IPS-20b (cell line): ENCODE measurements at regions not wholly inside any gene's neighbourhood (a gene's known extent, or its start where the extent isn't known, plus 50 kb on each side); places are given as distances from the start of the nearest gene placed in this dataset.

ENCODE experiments used
- H3K27ac ChIP-seq: one replicate; pipeline ENCODE4 v1.5.1; 2013; ENCODE audit warnings: low read length
- H3K27me3 ChIP-seq: 2 replicates; pipeline ENCODE4 v1.6.1; 2013; ENCODE audit warnings: mild to moderate bottlenecking, low read length, inconsistent platforms; ENCODE audit not compliant: insufficient read depth
- H3K36me3 ChIP-seq: 2 replicates; pipeline ENCODE4 v1.6.1; 2013; ENCODE audit warnings: low read depth, mild to moderate bottlenecking, inconsistent platforms, low read length, moderate library complexity; ENCODE audit not compliant: insufficient read depth
- H3K4me1 ChIP-seq: 2 replicates; pipeline ENCODE4 v1.6.1; 2013; ENCODE audit warnings: mild to moderate bottlenecking, control low read depth, inconsistent platforms, low read length, moderate library complexity; ENCODE audit not compliant: insufficient read depth
- H3K4me3 ChIP-seq: 2 replicates; pipeline ENCODE4 v1.5.1; 2013; ENCODE audit warnings: mild to moderate bottlenecking, low read length, inconsistent platforms
- H3K9ac ChIP-seq: 2 replicates; pipeline ENCODE4 v1.6.1; 2013; ENCODE audit warnings: low read depth, mild to moderate bottlenecking, inconsistent platforms, low read length, moderate library complexity
- H3K9me3 ChIP-seq: 2 replicates; pipeline ENCODE4 v1.6.1; 2013; ENCODE audit warnings: mild to moderate bottlenecking, low read depth, low read length, inconsistent platforms; ENCODE audit not compliant: insufficient read depth

- no peaks in the 10 kb centered on the region for H3K36me3 ChIP-seq
- no peak overlapping the region for H3K9ac ChIP-seq
- no peak overlapping the region for H3K4me3 ChIP-seq
- no peaks in the 10 kb centered on the region for H3K9me3 ChIP-seq
- no peak overlapping the region for H3K27ac ChIP-seq
- H3K4me1 ChIP-seq: peaks cover 10% of the 10 kb centered on the region; the same call in 1 of the 2 replicates
- no peaks in the 10 kb centered on the region for H3K27me3 ChIP-seq
Observed at GRCh38 chr3:64837126-64837738, 149.4 kb upstream of the ADAMTS9 start.

GRCh38 chr3:64836097-64836496 is 148.3 kb upstream of the ADAMTS9 start:
- no peak overlapping the region for H3K9ac ChIP-seq
- no peaks in the 10 kb centered on the region for H3K36me3 ChIP-seq
- H3K27ac ChIP-seq: no peak overlapping the region

GRCh38 chr3:64832098-64832497 is 144.3 kb upstream of the ADAMTS9 start:
- Histone ChIP-seq H3K4me3 (no peak overlapping the region), H3K9me3 (no peaks in the 10 kb centered on the region), H3K27me3 (no peaks in the 10 kb centered on the region), H3K4me1 (peaks cover 5% of the 10 kb centered on the region; the same call in 1 of the 2 replicates), H3K9ac (no peak overlapping the region), H3K27ac (no peak overlapping the region), H3K36me3 (no peaks in the 10 kb centered on the region)

More at GRCh38 chr3:64836097-64836496, 148.3 kb upstream of the ADAMTS9 start:
- Histone ChIP-seq H3K27me3 (no peaks in the 10 kb centered on the region), H3K4me1 (peaks cover 10% of the 10 kb centered on the region; the same call in 1 of the 2 replicates), H3K9me3 (no peaks in the 10 kb centered on the region), H3K4me3 (no peak overlapping the region)

- Histone ChIP-seq H3K36me3 (no peaks in the 10 kb centered on the region), H3K27ac (no peak overlapping the region), H3K9ac (no peak overlapping the region), H3K4me3 (no peak overlapping the region), H3K27me3 (no peaks in the 10 kb centered on the region), H3K9me3 (no peaks in the 10 kb centered on the region), H3K4me1 (0 out of 2 replicates have a peak, but pooled peaks cover 3% of the 10 kb centered on the region)
Observed at GRCh38 chr3:64830681-64831080, 142.9 kb upstream of the ADAMTS9 start.

- no peak overlapping the region for H3K27ac ChIP-seq
- H3K36me3 ChIP-seq: no peaks in the 10 kb centered on the region
- no peaks in the 10 kb centered on the region for H3K27me3 ChIP-seq
- no peaks in the 10 kb centered on the region for H3K9me3 ChIP-seq
- H3K4me3 ChIP-seq: no peak overlapping the region
- H3K9ac ChIP-seq: no peak overlapping the region
- H3K4me1 ChIP-seq: 0 out of 2 replicates have a peak, but pooled peaks cover 6% of the 10 kb centered on the region
Observed at GRCh38 chr3:64829331-64829730, 141.5 kb upstream of the ADAMTS9 start.

- H3K9me3 ChIP-seq: no peaks in the 10 kb centered on the region
- H3K27me3 ChIP-seq: no peaks in the 10 kb centered on the region
- H3K4me1 ChIP-seq: 0 out of 2 replicates have a peak, but pooled peaks cover 6% of the 10 kb centered on the region
- no peak overlapping the region for H3K9ac ChIP-seq
- H3K4me3 ChIP-seq: no peak overlapping the region
- no peak overlapping the region for H3K27ac ChIP-seq
- H3K36me3 ChIP-seq: no peaks in the 10 kb centered on the region
Observed at GRCh38 chr3:64828276-64828675, 140.5 kb upstream of the ADAMTS9 start.

GRCh38 chr3:64827431-64827830 is 139.6 kb upstream of the ADAMTS9 start:
- no peak overlapping the region for H3K27ac ChIP-seq

GRCh38 chr3:64827019-64827418 is 139.2 kb upstream of the ADAMTS9 start:
- H3K4me1 ChIP-seq: 0 out of 2 replicates have a peak, but pooled peaks cover 6% of the 10 kb centered on the region
- H3K36me3 ChIP-seq: no peaks in the 10 kb centered on the region
- H3K9me3 ChIP-seq: no peaks in the 10 kb centered on the region
- H3K27ac ChIP-seq: no peak overlapping the region
- no peak overlapping the region for H3K4me3 ChIP-seq
- H3K27me3 ChIP-seq: no peaks in the 10 kb centered on the region
- H3K9ac ChIP-seq: no peak overlapping the region

More at GRCh38 chr3:64827431-64827830, 139.6 kb upstream of the ADAMTS9 start:
- Histone ChIP-seq H3K4me1 (0 out of 2 replicates have a peak, but pooled peaks cover 6% of the 10 kb centered on the region), H3K27me3 (no peaks in the 10 kb centered on the region), H3K9ac (no peak overlapping the region), H3K4me3 (no peak overlapping the region), H3K36me3 (no peaks in the 10 kb centered on the region), H3K9me3 (no peaks in the 10 kb centered on the region)

- Histone ChIP-seq H3K27ac (no peak overlapping the region), H3K27me3 (no peaks in the 10 kb centered on the region), H3K4me3 (no peak overlapping the region), H3K9ac (no peak overlapping the region), H3K36me3 (no peaks in the 10 kb centered on the region), H3K9me3 (no peaks in the 10 kb centered on the region), H3K4me1 (0 out of 2 replicates have a peak, but pooled peaks cover 6% of the 10 kb centered on the region)
Observed at GRCh38 chr3:64825404-64826120, 137.8 kb upstream of the ADAMTS9 start.

GRCh38 chr3:64824394-64824909 is 136.7 kb upstream of the ADAMTS9 start:
- Histone ChIP-seq H3K27ac (no peak overlapping the region), H3K4me3 (no peak overlapping the region), H3K36me3 (no peaks in the 10 kb centered on the region)

GRCh38 chr3:64818196-64818595 is 130.4 kb upstream of the ADAMTS9 start:
- no peak overlapping the region for H3K9ac ChIP-seq
- no peak overlapping the region for H3K4me3 ChIP-seq
- no peaks in the 10 kb centered on the region for H3K9me3 ChIP-seq
- no peak overlapping the region for H3K27ac ChIP-seq
- H3K36me3 ChIP-seq: no peaks in the 10 kb centered on the region
- no peaks in the 10 kb centered on the region for H3K4me1 ChIP-seq
- no peaks in the 10 kb centered on the region for H3K27me3 ChIP-seq

More at GRCh38 chr3:64824394-64824909, 136.7 kb upstream of the ADAMTS9 start:
- Histone ChIP-seq H3K27me3 (no peaks in the 10 kb centered on the region), H3K9ac (no peak overlapping the region), H3K9me3 (no peaks in the 10 kb centered on the region), H3K4me1 (0 out of 2 replicates have a peak, but pooled peaks cover 6% of the 10 kb centered on the region)

- Histone ChIP-seq H3K36me3 (no peaks in the 10 kb centered on the region), H3K9ac (no peak overlapping the region), H3K9me3 (no peaks in the 10 kb centered on the region), H3K27me3 (no peaks in the 10 kb centered on the region), H3K4me3 (no peak overlapping the region), H3K27ac (no peak overlapping the region), H3K4me1 (no peaks in the 10 kb centered on the region)
Observed at GRCh38 chr3:64816355-64816754, 128.6 kb upstream of the ADAMTS9 start.
